OCI-LY1 (cell line): ENCODE measurements at regions not wholly inside any gene's neighbourhood (a gene's known extent, or its start where the extent isn't known, plus 50 kb on each side); places are given as distances from the start of the nearest gene placed in this dataset.

Experiments used
- EZH2 ChIP-seq: fragments of 200-600 bp; sonication (generic), shearing (Covaris generic); IDR thresholded peaks from 2 replicates; pipeline ENCODE4 v1.8.0; 2017; ENCODE audit warnings: borderline replicate concordance, mixed run types, mild to moderate bottlenecking, antibody characterized with exemption, low read length, moderate library complexity, mixed read lengths
- TF ChIP-seq, protein P1 (sequence below): fragments of 200-600 bp; sonication (generic), shearing (Covaris generic); IDR thresholded peaks from 2 replicates; pipeline ENCODE4 v1.5.1; 2017; ENCODE audit warnings: mild to moderate bottlenecking, antibody characterized with exemption, low read length, moderate library complexity, mixed read lengths

DNA sequence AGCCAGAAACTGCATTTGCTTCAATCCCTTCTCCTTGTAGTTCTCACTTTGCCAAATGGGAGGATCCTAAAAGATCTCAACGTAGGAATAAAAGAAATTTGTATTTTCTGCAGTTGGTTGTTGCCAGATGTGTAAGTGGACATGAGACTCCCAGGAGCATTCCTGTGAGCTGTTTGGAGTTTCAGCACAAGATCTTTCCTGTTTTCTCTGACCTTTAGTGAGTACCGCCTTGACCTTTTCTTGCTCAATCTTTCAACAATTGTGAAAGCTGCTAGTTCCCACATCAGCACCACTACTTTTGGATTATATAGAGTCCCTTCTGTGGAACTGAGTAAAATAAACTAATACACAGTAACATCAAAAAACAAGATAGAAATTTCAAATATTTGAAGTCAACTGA, 683.8 kb upstream of the PABPC4L start:
- TF ChIP-seq, protein P1, sequence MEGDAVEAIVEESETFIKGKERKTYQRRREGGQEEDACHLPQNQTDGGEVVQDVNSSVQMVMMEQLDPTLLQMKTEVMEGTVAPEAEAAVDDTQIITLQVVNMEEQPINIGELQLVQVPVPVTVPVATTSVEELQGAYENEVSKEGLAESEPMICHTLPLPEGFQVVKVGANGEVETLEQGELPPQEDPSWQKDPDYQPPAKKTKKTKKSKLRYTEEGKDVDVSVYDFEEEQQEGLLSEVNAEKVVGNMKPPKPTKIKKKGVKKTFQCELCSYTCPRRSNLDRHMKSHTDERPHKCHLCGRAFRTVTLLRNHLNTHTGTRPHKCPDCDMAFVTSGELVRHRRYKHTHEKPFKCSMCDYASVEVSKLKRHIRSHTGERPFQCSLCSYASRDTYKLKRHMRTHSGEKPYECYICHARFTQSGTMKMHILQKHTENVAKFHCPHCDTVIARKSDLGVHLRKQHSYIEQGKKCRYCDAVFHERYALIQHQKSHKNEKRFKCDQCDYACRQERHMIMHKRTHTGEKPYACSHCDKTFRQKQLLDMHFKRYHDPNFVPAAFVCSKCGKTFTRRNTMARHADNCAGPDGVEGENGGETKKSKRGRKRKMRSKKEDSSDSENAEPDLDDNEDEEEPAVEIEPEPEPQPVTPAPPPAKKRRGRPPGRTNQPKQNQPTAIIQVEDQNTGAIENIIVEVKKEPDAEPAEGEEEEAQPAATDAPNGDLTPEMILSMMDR = no peak
- TF ChIP-seq EZH2 = no peak
